ENCODE measurements at regions not wholly inside any gene's neighbourhood (a gene's known extent, or its start where the extent isn't known, plus 50 kb on each side); places are given as distances from the start of the nearest gene placed in this dataset.

DNA sequence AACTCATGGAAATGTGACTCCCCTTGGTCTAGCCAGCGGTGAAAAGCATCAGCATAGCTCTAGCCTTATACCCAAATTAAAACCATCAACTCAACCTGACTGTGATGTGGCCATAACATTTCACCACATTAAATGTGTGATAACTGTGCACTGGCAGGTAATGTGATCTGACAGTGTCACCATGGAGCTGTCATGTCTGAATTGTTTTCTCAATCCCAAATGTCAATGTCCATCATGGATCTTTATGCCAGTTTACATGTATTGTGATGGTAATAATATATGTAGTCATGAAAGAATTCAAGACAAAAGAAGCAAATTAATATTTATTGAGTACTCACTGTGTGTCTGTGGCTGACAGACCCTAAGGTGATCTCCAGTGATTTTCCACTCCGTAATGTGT is 213.4 kb upstream of the EOMES start:
- DNase-seq (ENCODE audit: low spot score), result no peak

DNA sequence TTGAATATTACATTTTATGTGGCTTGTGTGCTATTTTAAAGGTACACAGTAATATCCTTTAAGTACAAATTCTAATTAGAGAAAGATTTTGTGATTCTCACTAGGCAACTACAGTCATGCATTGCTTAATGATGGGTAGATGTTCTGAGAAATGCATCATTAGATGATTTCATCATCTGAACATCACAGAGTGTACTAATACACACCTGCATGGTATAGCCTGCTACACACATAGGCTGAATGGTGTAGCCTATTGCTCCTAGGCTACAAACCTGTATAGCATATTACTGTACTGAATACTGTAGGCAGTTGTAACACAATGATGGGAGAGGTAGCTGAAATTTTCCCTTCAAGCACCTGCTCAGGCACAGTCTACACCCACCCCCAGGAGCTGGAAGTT is 217.4 kb upstream of the EOMES start:
- DNase-seq (ENCODE audit: low spot score), result no peak

DNA sequence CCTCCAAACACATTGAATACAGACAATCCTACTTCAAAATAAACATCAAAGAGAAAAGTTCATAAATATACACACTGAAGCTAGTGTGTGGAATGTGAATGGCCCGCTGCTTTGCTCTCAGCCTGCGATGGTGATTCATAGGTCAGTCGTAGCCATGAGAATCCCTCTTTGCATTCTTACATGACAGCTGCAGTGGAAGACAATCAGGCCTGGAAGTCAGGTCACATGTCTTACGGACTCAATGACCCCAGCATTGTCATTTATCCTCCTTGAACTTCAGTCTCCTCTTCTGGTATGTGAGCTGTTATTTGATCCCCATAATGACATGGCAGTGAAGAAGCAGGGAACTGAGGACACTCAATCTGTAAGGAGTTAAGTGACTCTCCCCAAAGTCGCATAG is 217.8 kb upstream of the EOMES start:
- no peak for DNase-seq (ENCODE audit: low spot score)

DNA sequence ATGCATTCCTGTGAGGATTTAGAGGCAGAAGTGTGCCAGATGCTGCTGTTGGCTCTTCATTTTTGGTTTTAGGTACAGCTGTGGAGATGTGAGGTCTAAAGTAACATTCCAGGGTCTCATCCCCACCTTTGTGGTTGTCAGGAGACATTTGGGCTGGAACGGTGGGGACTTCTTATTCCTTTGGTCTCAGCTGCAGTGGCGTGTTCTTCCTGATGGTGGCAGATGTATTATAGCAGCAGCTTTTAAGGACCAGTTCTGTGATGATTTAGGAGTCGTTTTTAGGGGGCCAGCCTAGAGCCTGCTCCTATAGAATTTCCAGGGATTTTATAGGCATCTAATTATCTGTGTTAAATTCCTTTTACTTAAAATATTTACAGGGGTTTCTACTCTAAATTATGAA is 221.0 kb upstream of the EOMES start:
- DNase-seq (ENCODE audit: low spot score), result peak; percentile 18

DNA sequence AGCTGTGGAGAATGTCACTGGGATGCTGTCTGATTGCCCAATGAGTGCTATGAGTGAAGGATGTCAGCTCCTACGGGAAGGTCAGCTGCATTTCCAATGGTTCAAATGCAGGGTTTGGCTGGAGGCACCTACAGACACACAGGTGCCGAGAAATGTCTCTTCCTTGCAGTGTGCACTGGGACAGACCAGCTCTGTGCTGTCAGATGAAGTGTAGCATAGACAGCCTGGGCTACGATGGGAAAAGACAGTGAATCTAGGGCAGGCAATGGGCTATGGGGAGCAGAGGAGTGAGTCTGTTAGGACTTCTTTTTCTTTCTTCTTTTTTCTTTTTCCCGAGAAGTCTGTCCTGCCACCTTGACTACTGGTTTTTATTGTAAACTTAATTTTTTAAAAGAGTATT is 223.1 kb upstream of the EOMES start:
- DNase-seq (ENCODE audit: low spot score), result no peak

- DNase-seq (ENCODE audit: low spot score), result no peak
Measured at GRCh38 chr3:27960133-27960532, 238.0 kb upstream of the EOMES start.

DNA sequence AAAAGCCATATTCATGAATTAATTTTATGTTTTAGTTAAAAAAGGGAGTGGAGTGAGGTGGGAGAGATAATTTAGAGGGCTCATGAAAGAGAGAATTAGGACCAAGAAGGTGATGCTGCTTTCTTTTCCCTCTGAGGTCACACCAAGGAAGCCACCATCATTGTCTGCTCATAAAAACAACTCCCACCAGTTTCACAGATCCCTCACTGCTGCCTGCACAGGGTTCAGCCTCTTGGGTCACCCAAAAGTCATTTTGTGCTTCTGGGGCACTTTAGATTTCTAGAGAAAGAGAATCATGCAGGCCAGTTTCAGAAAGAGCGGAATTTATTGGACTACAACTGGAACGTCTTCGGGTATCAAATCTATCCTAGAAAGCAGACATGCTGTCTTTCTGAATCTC is 241.4 kb upstream of the EOMES start:
- DNase-seq (ENCODE audit: low spot score), result no peak

GRCh38 chr3:27971600-27971999 is 249.5 kb upstream of the EOMES start:
- no peak for DNase-seq (ENCODE audit: low spot score)

- DNase-seq (ENCODE audit: low spot score), result no peak
Measured at GRCh38 chr3:27976933-27977332, 254.8 kb upstream of the EOMES start.

DNA sequence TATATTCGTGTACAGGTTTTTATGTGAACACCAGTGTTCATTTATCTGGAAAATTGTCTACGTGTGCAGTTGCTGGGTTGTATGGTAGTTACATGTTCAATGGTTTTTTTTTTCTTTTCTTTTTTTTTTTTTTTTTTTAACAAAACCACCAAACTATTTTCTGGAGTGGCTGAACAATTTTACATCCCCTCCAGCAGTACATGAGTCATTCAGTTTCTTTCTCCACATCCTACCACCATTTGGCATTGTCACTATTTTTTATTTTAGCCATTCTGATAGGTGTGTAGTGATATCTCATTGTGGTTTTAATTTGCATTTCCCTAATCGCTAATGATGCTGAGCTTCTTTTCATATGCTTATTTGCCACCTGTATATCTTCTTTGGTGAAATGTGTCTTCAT is 256.3 kb upstream of the EOMES start:
- DNase-seq (ENCODE audit: low spot score), result no peak

DNA sequence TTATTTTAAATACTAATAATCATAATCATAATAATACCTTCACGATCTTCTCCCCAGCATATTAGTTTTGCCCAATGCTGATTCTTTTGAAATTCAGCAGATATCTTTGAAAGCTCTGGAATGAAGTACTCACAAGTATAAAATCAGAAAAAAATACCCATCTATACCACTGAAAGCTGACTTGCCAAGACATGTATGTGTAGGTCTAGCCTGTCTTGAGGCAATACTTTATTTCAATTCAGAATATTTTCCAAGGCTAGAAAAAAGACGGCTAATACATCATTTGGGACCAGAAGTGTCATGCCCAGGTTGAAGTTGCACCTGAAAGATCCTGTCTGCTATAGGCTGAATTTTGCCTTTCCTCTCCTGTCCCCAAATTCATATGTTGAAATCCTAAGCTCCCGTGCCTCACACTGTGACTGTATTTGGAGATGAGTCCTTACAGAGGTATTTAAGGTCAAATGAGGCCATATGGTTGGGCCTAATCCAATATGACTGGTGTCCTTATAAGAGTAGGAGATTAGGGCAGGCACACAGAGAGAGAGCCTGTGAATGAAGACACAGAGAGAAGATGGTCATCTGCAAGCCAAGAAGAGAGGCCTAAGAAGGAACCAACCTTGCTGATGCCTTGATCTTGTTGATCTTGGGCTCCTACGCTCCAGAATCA is 255.9 kb upstream of the CMC1 start:
- DNase-seq (ENCODE audit: low spot score), result no peak

DNA sequence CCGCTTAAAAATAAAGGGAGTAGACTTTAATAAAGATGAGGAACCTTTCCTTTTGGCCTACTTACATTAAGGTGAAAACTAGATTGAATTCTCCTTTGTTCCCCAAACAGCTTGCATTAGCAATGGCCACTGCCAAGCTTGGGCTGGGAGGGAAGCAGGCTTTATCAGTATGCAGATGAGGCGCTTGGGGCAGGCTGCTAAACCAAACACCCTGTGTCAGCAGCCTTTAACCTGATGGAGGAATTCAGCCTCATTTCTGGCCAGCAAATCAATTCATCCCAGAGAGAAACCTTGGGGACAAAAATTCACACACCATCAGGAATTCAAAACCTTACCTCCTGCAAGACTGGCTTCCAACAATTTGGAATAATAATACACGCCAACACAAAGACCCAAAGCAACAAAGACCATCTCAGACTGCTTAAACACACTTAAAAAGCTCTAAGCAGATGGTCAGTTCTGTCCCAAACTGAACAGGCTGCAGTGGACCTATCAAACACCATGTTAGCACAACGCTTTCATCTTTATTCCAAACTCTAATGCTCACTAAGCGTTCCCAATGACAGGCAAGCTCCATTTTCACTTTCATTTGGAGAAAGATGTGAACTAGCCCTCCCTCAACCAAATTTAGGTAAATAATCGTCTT is 255.1 kb upstream of the CMC1 start:
- DNase-seq (ENCODE audit: low spot score), result no peak

- no peak for DNase-seq (ENCODE audit: low spot score)
Measured at GRCh38 chr3:27990324-27990723, 251.1 kb upstream of the CMC1 start.

DNA sequence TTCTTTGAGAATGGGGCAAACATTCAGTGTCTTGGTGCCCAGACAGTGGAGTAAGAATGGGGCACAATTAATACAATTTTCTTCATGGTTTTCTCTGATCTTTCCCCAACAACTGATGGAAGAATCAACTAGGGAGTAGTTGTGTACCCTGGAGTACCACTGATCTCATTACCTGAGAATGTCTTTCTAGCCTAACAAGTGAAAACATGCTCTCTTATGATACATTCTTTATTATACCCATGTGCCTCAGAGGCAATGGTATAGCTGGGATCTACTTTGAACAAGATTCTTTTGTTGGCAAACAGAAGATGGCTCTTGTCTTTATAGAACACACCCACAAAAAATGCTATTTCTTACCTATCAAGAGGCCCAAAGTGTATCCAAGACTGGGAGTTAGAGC is 250.6 kb upstream of the CMC1 start:
- DNase-seq (ENCODE audit: low spot score), result no peak

- DNase-seq (ENCODE audit: low spot score), result no peak
Measured at GRCh38 chr3:27993051-27993450, 248.4 kb upstream of the CMC1 start.

- no peak for DNase-seq (ENCODE audit: low spot score)
Measured at GRCh38 chr3:28000608-28001007, 240.8 kb upstream of the CMC1 start.

DNA sequence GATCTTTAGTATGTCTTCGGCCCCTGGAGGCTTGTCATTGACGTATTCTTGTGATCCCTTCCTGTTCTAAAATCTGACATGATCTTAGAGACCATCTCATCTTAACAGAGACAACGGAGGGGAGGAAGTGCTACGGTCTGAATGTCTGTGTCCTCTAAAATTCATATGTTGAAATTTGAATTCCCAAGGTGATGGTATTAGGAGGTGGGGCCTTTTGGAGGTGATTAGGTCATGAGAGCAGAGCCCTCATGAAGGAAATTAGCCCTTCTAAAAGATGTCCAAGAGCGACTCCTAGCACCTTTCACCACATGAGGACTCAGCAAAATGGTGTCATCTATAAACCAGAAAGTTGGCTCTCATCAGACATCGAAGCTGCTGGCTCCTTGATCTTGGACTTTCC is 233.2 kb upstream of the CMC1 start:
- no peak for DNase-seq (ENCODE audit: low spot score)

DNA sequence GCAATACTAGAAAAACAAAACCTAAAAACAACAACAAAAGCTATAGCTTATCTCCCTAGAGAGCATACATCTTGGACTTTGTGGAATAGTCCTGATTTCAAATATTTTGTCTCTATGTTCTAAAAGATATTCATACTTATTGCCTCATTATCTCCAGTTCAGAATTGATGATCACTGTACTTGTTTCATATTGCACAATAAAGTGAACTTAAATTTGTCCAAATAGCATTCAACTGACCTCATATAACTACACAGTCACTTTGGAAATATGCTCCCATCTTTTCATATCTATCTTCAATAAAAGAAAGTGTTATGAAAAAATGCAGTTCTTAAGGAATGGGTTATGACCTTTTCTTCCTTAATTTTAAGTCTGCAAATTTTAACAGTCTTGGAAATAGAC is 228.6 kb upstream of the CMC1 start:
- DNase-seq (ENCODE audit: low spot score), result no peak

- DNase-seq (ENCODE audit: low spot score), result no peak
Measured at GRCh38 chr3:28013864-28014473, 227.4 kb upstream of the CMC1 start.

DNA sequence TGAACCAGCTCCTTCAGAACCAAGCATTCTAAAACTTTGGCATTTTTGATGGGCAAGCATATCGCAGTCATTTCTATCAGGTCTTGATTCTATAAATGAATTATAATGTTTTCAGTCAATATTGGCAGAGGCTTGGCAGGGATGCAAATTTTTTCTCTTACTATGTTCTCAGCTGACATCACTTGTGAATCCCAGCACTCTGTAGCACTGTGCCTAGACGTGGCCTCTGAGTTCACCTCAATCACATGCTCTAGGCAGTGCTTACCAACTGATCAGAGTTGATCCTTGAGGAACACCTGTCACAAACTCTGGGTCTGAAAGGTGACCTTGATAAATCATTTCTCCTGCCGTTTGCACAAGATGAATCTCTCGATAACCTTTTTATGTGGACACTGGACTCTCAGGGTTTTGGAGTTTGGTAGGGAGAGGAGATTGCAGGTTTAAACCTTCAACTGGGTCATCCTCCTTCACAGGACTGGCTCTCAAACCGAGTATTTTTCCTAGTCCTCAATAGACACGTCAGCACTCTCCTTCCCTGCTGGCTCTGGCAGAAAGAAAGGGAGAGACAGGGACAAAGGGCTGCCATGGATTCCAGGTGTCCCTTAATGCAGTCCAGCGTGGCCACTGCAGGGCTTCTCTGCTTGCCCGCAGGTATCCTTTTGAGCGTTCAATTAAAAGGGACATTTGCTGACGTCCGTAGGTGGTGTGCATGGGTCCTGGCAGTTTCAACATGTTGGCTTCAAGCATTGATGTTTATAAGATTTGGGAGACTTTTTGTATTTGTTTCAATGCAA is 222.3 kb upstream of the CMC1 start:
- no peak for DNase-seq (ENCODE audit: low spot score)

- DNase-seq (ENCODE audit: low spot score), result no peak
Measured at GRCh38 chr3:28019740-28020139, 221.7 kb upstream of the CMC1 start.

GRCh38 chr3:28022916-28023315 is 218.5 kb upstream of the CMC1 start:
- DNase-seq (ENCODE audit: low spot score), result peak; percentile 43

DNA sequence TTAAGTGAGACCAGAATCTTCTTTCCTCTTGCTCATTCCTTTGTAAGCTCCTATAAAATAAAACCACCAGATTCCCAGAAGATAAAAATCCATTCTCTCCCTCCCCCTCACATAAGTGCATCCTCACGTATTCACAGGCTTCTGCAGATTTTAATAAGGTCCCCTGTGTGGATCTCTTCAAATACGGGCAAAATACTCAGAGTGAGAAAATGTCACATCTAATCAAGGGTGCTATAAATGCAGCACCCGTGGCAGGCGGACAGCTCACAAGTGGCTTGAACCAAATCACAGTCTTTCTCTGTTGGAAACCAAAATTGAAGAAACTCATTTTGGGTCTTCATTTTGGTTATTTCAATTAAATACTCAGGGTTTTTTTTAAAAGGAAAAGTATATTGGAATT is 212.9 kb upstream of the CMC1 start:
- DNase-seq (ENCODE audit: low spot score), result no peak
